ENCODE measurements at regions not wholly inside any gene's neighbourhood (a gene's known extent, or its start where the extent isn't known, plus 50 kb on each side); places are given as distances from the start of the nearest gene placed in this dataset.
"Not testable (repeated sequence)": the region's sequence is repeated elsewhere in the genome, so short reads cannot be mapped to it uniquely, and the experiment has no call there.

DNA sequence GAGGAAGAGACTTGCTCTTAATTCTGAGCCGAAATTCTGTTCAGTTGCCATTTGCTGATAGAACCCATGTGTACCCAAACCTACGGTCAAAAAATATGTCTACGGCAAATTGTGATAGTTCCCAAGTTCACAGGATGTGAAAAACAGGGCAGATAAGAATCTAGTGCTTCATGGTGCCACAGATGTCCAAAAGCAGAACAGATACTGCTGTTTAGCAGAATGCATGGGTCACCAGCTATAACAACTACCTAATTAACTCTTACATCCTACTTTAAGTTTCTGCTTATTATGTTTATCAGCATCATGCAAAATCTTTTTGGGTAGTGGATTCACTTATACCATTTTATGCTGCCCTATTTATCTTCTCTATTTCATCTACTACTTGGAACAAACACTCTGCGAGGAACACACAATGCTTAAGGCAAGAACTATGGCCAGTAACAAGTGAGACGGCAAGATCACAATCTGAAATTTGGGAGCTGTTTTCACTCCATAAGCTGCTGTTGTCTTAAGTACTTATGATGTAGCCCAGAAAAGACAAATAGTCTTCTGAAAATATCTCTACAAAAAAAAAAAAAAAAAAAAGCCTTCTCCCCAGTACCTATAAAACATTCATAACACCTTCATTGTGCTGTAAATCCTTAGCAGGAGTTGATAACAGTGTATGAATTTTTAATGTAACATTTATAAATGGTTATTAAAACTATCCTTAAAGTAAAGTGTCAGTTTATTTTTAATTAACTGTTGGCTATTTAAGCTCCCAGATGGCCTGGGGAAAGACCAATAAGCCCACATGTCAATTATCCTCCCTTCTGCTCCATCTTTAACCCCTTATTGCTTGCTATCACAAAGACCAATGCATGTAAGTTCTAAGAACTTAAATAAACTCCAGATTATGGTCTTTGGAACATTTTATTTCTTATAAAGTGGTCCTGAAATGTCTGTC, 232.3 kb downstream of the TLR4 start:
- H3K4me3 ChIP-seq = no peak overlapping the region
- H3K4me2 ChIP-seq = no peak overlapping the region

DNA sequence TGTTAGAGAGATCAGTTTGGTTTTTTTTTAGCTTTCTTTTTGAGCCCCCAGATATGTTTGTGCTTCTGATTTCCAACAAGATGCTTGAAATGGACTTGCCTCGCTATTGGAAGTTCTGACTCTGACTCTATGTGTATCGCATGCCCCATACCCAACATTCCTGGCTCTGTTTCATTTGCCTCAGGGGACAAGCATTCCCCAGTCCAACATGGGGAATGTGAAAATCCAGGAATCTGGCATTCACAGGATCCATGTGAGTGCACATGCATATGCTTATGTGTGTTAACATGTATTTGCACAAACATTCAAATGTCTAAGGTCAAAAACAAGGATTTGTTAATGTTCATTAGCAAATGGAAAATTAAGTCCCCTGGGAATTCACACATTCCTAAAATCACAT, 233.9 kb downstream of the TLR4 start:
- no peak for TF ChIP-seq Cebpa-rat (IDR thresholded peaks at IDR 0.05)
- H3K4me3 ChIP-seq = no peak overlapping the region
- H3K27ac ChIP-seq = no peak overlapping the region
- H3K9ac ChIP-seq = no peak overlapping the region
- H4K20me1 ChIP-seq = no peaks in the 10 kb centered on the region
- H3K4me2 ChIP-seq = no peak overlapping the region
- no peaks in the 10 kb centered on the region for H3K36me3 ChIP-seq
- no peaks in the 10 kb centered on the region for H3K9me3 ChIP-seq
- no peaks in the 10 kb centered on the region for H3K4me1 ChIP-seq
- no peaks in the 10 kb centered on the region for H3K27me3 ChIP-seq

More for the DNA sequence above, 232.3 kb downstream of the TLR4 start:
- no peaks in the 10 kb centered on the region for H4K20me1 ChIP-seq
- no peak overlapping the region for H3K9ac ChIP-seq
- no peaks in the 10 kb centered on the region for H3K9me3 ChIP-seq
- no peaks in the 10 kb centered on the region for H3K4me1 ChIP-seq
- H3K36me3 ChIP-seq = no peaks in the 10 kb centered on the region
- H3K27ac ChIP-seq = no peak overlapping the region
- no peaks in the 10 kb centered on the region for H3K27me3 ChIP-seq
- TF ChIP-seq Cebpa-rat (IDR thresholded peaks at IDR 0.05) = no peak

DNA sequence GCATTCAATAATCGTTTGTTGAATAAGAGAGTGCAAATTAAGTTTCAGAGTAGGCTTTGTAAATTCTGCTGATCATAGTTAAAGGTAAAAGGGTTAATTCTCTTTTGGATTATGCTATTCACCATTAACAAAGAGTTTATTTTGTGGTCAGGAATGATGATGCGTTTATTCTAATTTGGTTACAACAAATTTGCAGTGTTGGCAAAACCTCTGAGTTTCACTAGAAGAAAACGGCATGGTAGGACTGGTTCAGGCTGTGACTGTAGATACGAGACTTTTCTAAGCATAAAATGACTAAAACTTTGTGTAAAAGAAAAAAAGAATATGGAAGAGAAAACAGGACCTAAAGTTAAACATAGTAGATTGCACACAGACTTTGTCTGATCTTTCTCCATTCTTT, 234.7 kb downstream of the TLR4 start:
- H3K36me3 ChIP-seq = no peaks in the 10 kb centered on the region
- H3K27me3 ChIP-seq = no peaks in the 10 kb centered on the region
- H3K9me3 ChIP-seq = no peaks in the 10 kb centered on the region
- H3K4me2 ChIP-seq = no peak overlapping the region
- TF ChIP-seq Cebpa-rat (IDR thresholded peaks at IDR 0.05) = no peak
- no peaks in the 10 kb centered on the region for H4K20me1 ChIP-seq
- no peak overlapping the region for H3K9ac ChIP-seq
- no peak overlapping the region for H3K4me3 ChIP-seq
- no peak overlapping the region for H3K27ac ChIP-seq
- no peaks in the 10 kb centered on the region for H3K4me1 ChIP-seq

DNA sequence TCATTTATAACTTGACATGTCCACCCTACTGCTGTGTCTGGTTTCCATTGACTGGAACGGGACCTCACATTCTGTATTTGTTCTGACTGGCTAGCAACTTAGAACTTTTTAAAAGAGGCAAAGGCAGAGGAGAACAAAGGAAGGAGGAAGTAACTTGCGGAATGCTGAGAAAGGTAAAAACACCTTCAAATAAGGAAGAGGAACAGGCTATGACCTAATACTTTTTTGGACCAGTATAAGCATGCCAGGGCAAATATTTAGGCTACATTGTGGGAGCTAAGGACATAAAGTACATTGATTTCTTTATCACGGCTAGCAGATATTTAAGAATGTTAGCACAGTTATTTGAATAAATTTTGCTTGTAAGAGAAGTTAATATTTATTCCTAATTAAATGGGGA, 240.5 kb downstream of the TLR4 start:
- H4K20me1 ChIP-seq, H3K9ac ChIP-seq, H3K9me3 ChIP-seq, H3K4me3 ChIP-seq, H3K4me2 ChIP-seq, H3K36me3 ChIP-seq, H3K27me3 ChIP-seq, H3K27ac ChIP-seq, H3K4me1 ChIP-seq: not testable (repeated sequence)

DNA sequence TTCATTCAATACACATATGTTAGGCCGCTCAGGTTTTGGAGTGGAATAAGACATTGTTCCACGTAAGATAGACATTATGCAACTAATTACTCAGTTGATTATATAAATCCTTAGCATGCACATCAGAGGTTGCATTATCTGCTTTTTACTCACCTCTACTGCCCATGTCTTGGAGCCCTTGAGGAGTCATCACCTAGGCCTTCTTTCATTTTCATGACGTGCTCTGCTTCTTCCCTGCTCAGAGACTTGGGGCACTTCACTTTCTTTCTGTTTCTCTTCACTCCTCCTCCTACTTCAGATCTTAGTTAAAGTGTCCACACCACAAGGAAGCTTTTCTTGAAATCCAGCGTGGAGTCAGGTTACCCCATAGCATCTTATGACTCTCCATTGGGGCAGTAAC, 241.1 kb downstream of the TLR4 start:
- Histone ChIP-seq H3K27ac (no peak overlapping the region), H4K20me1 (no peaks in the 10 kb centered on the region), H3K4me3 (no peak overlapping the region), H3K4me2 (no peak overlapping the region), H3K9ac (no peak overlapping the region), H3K9me3 (no peaks in the 10 kb centered on the region), H3K36me3 (no peaks in the 10 kb centered on the region), H3K4me1 (no peaks in the 10 kb centered on the region), H3K27me3 (no peaks in the 10 kb centered on the region)
- no peak for TF ChIP-seq Cebpa-rat (IDR thresholded peaks at IDR 0.05)

DNA sequence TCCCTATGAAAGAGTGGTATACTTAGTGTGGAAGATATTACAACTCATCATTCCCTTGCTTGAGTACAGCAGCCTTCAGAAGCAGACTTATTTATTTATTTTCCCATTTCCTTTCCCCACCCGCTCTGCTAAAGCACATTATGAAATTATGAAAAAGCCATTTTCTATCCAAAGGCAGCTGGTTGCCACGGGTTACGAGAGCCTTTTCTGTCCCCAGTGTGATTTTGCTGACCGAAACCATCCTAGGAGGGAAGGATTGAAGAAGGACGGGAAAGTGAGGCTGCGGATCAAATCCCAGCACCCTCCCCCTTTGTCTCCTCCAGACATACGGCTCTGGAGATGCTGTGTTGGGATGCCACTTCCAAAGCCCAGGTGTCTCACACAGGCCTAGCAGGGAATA, 246.9 kb downstream of the TLR4 start:
- Histone ChIP-seq H3K27me3 (no peaks in the 10 kb centered on the region), H4K20me1 (no peaks in the 10 kb centered on the region), H3K4me1 (no peaks in the 10 kb centered on the region), H3K27ac (no peak overlapping the region), H3K4me2 (no peak overlapping the region), H3K36me3 (no peaks in the 10 kb centered on the region), H3K9ac (no peak overlapping the region), H3K4me3 (no peak overlapping the region), H3K9me3 (no peaks in the 10 kb centered on the region)
- TF ChIP-seq Cebpa-rat (IDR thresholded peaks at IDR 0.05) = no peak

DNA sequence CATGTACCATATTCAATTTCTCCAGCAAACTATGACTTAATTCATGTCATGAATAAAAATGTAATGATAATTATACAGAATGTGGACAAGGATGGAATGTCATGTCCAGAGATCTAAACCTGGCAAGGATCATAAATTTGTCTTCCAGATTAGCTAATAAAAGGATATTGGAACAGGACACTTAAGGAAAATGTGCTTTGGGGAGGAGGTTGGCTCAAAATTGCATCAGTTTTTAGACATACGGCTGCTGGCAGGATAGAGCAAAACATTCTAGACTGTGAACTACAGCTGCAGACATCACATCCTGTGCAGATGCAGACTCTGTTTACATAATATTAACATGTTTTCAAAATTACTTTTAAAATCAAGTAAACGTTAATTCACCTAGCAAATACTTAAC, 248.4 kb downstream of the TLR4 start:
- Histone ChIP-seq H3K4me3 (no peak overlapping the region), H4K20me1 (no peaks in the 10 kb centered on the region), H3K27ac (no peak overlapping the region)

DNA sequence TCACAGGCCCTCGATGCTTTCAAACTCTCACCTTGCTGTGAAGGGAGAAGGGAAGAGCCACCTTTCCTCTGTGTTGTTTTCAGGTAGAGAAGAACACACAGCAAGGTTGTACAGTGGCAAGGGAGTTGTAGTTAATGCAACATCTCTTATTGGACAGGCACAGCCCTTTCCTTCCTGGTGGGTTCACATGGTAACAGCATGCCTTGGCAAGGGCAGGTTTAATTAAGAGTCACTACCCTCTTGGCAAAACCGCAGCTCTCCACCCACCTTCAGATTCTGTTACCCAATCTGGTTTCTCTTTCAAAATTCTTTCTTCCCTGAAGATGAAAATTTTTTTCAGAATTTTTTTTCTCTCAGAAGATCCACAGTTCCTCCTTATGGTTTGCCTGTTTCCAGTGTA, 253.1 kb downstream of the TLR4 start:
- no peaks in the 10 kb centered on the region for H4K20me1 ChIP-seq

More for the DNA sequence above, 248.4 kb downstream of the TLR4 start:
- Histone ChIP-seq H3K9me3 (no peaks in the 10 kb centered on the region), H3K4me1 (no peaks in the 10 kb centered on the region), H3K36me3 (no peaks in the 10 kb centered on the region), H3K4me2 (no peak overlapping the region), H3K9ac (no peak overlapping the region), H3K27me3 (no peaks in the 10 kb centered on the region)
- TF ChIP-seq Cebpa-rat (IDR thresholded peaks at IDR 0.05) = no peak

DNA sequence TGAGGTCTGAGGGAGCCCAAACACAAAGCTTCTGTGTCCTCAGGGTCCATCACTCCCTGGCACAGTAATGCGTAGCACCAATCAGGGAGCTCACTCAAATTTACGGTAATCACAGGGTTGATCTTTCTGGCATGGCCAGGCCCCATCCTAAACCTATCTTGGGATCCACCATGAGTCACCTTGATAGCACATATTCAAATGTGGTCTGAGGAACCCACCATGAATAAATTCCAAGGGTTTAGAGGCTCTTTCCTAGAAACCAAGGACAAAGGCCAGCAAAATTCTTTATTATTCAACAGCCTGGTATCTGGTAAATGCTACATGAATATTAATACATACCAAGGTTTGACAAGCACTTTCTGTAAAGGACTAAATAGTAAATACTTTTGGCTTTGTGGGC, 254.5 kb downstream of the TLR4 start:
- Histone ChIP-seq H3K27ac (no peak overlapping the region), H3K27me3 (no peaks in the 10 kb centered on the region), H3K4me2 (no peak overlapping the region), H3K9me3 (no peaks in the 10 kb centered on the region), H3K4me3 (no peak overlapping the region), H3K36me3 (no peaks in the 10 kb centered on the region), H3K4me1 (no peaks in the 10 kb centered on the region), H3K9ac (no peak overlapping the region), H4K20me1 (no peaks in the 10 kb centered on the region)
- no peak for TF ChIP-seq Cebpa-rat (IDR thresholded peaks at IDR 0.05)

More for the DNA sequence above, 253.1 kb downstream of the TLR4 start:
- Histone ChIP-seq H3K27me3 (no peaks in the 10 kb centered on the region), H3K4me1 (no peaks in the 10 kb centered on the region), H3K27ac (no peak overlapping the region), H3K4me3 (no peak overlapping the region), H3K9me3 (no peaks in the 10 kb centered on the region), H3K4me2 (no peak overlapping the region), H3K36me3 (no peaks in the 10 kb centered on the region), H3K9ac (no peak overlapping the region)
- no peak for TF ChIP-seq Cebpa-rat (IDR thresholded peaks at IDR 0.05)

DNA sequence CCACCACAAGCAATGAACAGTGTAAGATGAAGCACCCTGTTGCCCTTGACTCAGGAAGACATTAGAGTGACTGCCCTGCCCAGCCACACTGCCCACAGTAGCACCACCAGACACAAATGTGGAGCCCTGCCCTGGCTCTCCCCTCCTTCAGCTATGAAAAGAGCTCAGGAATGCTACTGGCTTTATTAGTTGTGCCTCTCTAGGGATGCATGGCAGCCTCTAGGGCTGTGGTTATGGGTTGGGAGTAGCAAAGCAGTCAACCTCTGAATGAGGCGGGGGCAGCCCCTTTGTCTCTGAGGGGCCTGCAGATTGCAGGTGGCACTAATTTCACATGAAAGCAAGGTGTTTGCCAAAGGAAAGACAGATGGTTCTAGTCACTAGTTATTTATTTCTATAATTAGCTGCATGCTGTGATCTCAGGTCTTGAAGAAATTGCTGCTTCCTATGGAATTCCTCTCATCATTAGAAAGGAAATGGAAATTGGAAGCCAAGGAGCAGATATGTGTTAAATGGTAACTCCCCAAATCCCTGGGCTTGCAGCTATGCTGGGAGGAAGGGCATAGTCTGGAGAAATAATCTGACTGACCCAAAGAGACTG, 259.4 kb downstream of the TLR4 start:
- no peaks in the 10 kb centered on the region for H3K9me3 ChIP-seq
- no peaks in the 10 kb centered on the region for H3K36me3 ChIP-seq
- no peaks in the 10 kb centered on the region for H4K20me1 ChIP-seq
- no peaks in the 10 kb centered on the region for H3K27me3 ChIP-seq
- no peak overlapping the region for H3K9ac ChIP-seq
- no peak for TF ChIP-seq Cebpa-rat (IDR thresholded peaks at IDR 0.05)
- H3K4me3 ChIP-seq = no peak overlapping the region
- H3K4me1 ChIP-seq = no peaks in the 10 kb centered on the region
- H3K4me2 ChIP-seq = no peak overlapping the region
- H3K27ac ChIP-seq = no peak overlapping the region
